ENCODE measurements at regions not wholly inside any gene's neighbourhood (a gene's known extent, or its start where the extent isn't known, plus 50 kb on each side); places are given as distances from the start of the nearest gene placed in this dataset.
A peak's percentile ranks its signal among the peaks of the same experiment; 100 is the strongest.

DNA sequence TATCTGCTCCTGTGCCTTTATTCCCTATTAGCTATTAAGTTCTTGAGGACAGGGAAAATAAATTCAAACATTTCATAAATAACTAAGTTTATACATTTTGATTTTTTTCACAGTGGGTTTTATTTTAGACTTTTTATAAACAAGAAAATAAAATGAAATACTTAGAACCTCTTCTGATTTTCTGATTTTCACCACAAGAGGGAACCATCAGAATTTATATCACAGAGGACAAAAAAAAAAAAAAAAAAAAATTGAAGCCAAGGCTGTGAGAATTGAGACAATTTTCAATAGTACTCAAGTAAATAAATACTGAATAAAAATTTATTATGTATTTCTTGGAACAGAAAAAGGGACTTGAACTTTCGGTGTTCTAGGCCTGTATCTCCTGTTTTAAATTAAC lies 288.1 kb downstream of the SH3BGRL start:
- DNase-seq: peak; percentile 8
- in situ Hi-C loops (cut with HindIII; ENCODE audit: low pct_ligation_motif_present, low pct_unique_long_range_greater_than_20kb, low sequenced_read_pairs): no loop called here

DNA sequence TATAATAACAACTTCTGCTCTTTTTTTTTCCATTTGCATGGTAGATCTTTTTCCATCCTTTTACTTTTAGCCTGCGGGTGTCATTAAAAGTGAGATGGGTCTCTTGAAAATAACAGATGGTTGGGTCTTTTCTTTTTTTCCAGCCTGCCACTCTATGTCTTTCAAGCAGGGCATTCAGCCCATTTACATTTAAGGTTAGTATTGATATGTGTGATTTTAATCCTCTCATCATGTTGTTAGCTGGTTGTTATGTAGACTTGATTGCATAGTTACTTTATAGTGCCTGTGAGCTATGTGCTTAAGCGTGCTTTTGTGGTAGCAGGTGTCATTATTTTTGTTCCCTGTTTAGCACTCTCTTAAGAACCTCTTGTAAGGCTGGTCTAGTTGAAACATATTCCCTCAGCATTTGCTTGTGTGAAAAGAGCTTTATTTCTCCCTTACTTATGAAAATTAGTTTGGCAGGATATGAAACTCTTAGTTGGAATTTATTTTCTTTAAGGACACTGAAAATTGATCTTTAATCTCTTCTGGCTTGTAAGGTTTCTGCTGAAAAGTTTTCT lies 326.1 kb downstream of the SH3BGRL start:
- no peak for DNase-seq
- in situ Hi-C loops (cut with HindIII; ENCODE audit: low pct_ligation_motif_present, low pct_unique_long_range_greater_than_20kb, low sequenced_read_pairs): no loop called here

DNA sequence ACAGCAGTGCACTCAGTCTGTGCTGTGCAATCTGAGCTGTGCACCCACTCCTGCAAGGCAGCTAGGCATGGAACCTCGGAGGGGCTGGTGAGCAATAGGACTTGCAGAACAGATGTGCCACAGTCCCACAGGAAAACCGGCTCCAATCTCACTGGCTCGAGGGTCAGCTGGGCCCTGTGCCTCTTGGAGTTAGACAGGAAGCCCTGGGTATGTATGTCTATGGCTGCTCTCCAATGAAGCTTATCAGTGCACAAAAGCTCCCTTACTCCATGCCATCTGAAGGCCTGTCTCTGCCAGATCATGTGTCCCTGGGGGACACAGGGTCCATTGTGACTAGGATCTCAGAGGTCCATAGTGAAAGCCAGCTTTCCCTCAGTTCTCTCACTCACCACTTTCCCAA lies 335.8 kb downstream of the SH3BGRL start:
- DNase-seq: no peak
- in situ Hi-C loops (cut with HindIII; ENCODE audit: low pct_ligation_motif_present, low pct_unique_long_range_greater_than_20kb, low sequenced_read_pairs): no loop called here

DNA sequence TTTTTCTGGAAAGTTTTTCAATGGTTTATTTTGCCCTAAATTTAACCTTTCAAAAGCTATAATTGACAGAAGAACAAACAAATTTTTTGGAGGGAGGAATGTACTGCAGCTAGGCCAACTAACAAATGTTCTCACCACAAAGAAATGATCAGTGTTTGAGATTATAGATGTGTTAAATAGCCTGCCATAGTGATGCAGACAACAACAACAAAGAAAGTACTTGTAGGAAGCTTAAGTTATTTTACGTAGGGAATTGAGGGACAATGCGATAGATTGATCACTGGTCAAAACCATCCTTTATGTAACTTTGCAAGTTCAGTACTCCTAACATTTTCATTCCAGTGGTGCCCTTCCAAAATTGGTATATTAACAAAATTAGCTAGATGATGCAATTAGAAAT lies 340.4 kb downstream of the SH3BGRL start:
- in situ Hi-C loops (cut with HindIII; ENCODE audit: low pct_ligation_motif_present, low pct_unique_long_range_greater_than_20kb, low sequenced_read_pairs): no loop called here
- no peak for DNase-seq

DNA sequence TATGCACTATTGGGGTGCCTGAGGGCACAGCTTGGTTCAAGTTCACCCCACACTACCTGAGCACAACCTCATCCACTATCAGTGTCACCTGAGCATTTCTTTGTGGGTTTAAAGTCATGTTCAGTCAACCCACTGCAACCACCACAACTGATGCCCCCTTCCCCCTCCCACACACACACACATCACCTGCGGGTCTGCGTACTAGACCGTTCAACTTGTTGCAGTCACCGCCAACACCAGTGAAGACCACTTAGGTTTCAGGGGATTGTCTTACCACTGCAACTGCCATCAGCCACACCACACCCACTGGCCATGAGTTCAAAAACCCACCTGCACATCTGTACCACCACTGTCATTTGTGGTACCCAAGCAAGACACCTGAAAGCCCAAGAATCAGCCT lies 355.0 kb downstream of the SH3BGRL start:
- no peak for DNase-seq
- in situ Hi-C loops (cut with HindIII; ENCODE audit: low pct_ligation_motif_present, low pct_unique_long_range_greater_than_20kb, low sequenced_read_pairs): no loop called here

DNA sequence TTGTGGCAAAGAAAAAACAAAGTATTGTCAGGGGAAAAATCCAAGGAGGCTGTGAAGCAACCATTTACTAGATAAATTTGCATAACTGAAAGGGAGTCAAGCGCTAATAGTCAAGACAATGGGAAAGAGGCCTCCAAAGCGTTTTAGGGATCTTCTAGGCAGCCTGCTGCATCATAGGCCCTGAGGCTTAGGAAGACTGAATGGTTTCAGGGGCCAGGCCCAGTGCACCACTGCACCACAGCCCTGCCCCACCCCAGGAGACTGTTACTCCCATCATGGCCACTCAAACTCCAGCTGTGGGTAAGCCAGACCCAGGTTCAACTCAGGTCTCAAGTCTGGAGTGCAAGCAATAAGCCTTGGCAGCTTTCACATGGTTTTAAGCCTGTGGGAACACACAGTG lies 362.9 kb downstream of the SH3BGRL start:
- in situ Hi-C loops (cut with HindIII; ENCODE audit: low pct_ligation_motif_present, low pct_unique_long_range_greater_than_20kb, low sequenced_read_pairs): no loop called here
- DNase-seq: no peak

DNA sequence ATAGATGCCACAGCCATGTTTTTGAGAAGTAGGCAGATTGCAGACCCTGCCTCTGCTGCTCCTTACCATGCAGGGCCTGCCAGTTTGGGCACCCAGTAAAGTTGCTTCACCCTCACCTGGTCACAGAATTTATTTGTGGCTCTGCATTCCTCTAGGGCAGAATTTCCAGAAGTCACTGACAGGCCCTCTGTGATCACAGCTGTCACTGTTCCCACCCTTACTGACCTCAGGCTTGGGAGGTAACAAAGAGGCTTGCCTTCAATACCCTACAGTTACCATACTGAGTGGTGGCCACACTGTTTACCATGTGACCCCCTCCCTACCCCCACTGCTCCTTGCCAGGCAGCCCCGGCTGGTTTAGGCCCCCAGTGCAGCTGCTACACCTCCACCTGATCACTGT lies 375.1 kb downstream of the SH3BGRL start:
- DNase-seq: no peak
- in situ Hi-C loops (cut with HindIII; ENCODE audit: low pct_ligation_motif_present, low pct_unique_long_range_greater_than_20kb, low sequenced_read_pairs): no loop called here

DNA sequence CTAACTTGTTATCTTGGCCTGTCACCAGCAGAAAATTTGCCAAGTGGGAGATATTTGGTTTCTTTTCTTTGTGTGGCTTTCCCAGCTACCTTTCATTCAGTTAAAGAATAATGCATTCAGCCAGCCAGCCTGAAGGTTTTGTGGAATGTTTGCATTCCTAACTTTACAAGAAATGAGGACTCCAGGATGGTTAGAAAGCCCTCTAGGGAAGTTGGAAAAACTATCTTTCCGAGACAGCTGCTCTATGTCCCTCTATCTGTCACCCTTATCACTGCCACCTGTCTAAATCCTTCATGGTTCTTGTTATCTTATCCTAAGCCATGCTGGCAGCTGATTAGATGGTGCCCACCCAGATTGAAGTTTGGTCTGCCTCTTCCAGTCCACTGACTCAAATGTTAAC lies 384.2 kb downstream of the SH3BGRL start:
- no peak for DNase-seq
- in situ Hi-C loops (cut with HindIII; ENCODE audit: low pct_ligation_motif_present, low pct_unique_long_range_greater_than_20kb, low sequenced_read_pairs): no loop called here

DNA sequence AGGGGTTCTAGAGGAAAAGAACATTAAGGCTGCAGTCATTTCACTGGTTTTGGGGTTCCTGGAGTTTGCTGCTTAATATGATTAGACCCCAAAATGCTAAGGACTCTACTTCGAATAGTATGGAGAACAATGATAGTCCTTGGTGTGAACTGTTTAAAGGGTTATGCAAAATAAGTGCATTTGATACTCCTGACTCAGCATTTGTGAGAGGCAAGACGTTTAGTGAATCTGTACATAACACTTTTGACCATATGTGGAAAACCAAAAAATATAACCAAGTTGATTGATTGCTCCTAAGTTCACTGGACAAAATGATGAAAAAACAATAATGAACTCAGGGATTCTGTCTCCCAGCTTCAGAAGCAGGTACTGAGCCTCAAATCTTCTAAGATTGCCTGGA lies 414.1 kb downstream of the SH3BGRL start:
- no peak for DNase-seq
- in situ Hi-C loops (cut with HindIII; ENCODE audit: low pct_ligation_motif_present, low pct_unique_long_range_greater_than_20kb, low sequenced_read_pairs): no loop called here

DNA sequence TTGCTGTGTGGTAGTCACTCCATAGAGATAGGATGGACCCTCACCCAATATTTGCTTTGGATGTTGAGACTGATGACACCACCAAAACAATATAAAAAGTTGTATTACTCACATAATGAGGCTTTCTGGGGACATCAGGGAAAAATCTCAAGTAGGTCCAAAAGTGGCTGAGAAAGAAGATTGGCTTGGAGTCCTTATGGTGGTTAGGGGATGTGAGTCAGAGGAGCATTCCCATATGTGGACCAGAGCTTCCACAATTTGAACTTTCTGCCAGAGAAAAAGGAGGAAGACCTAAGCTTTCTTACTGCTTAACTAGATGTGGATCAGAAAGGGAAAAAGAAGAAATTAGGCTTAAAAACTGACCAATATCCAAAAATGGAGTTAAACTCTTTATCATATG lies 460.5 kb downstream of the SH3BGRL start:
- DNase-seq: no peak
- in situ Hi-C loops (cut with HindIII; ENCODE audit: low pct_ligation_motif_present, low pct_unique_long_range_greater_than_20kb, low sequenced_read_pairs): no loop called here

DNA sequence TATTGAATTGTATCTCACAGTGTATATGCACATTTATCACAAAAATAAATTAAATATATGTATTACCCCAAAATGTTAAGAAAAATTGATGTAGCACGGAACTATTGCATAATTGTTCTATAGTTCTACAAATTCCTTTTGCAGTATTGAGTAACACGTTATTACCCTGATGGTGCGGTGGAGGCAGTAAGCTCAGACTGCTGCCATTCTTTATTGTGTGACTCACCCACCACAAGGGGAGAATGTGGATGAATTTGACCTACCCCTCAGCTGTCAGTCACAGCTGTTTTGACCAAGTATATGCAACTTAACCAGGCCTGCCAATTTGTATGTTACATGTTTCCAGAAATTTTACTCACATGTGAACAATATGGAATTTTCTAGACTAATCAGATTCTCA lies 506.6 kb downstream of the SH3BGRL start:
- no peak for DNase-seq
- in situ Hi-C loops (cut with HindIII; ENCODE audit: low pct_ligation_motif_present, low pct_unique_long_range_greater_than_20kb, low sequenced_read_pairs): no loop called here

DNA sequence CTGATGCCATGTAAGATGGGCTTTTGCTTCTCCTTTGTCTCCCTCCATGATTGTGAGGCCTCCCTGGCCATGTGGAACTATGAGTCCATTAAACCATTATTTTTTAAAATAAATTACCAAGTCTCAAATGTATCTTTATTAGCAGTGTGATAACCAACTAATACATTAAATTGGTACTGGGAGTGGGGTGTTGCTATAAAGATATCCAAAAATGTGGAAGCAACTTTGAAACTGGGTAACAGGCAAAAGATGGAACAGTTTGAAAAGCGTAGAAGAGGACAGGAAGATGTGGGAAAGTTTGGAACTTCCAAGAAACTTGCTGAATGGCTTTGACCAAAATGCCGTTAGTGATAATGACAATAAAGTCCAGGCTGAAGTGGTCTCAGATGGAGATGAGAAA lies 526.7 kb downstream of the SH3BGRL start:
- in situ Hi-C loops (cut with HindIII; ENCODE audit: low pct_ligation_motif_present, low pct_unique_long_range_greater_than_20kb, low sequenced_read_pairs): no loop called here
- no peak for DNase-seq

DNA sequence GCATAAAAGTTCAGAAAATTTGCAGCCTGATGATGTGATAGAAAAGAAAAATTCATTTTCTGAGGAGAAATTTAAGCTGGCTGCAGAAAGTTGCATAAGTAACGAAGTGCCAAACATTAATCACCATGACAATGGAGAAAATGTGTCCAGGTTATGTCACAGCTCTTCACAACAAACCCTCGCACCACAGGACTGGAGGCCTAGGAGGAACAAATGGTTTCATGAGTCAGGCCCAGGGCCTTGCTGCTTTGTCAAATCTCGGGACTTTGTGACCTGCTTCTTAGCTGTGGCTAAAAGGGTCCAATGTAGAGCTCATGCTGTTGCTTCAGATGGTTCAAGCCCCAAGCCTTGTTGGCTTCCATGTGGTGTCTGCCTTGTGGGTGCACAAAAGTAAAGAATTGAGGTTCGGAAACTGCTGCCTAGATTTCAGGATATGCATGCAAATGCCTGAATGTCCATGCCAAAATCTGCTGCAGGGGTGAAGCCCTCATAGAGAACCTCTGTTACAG lies 527.4 kb downstream of the SH3BGRL start:
- in situ Hi-C loops (cut with HindIII; ENCODE audit: low pct_ligation_motif_present, low pct_unique_long_range_greater_than_20kb, low sequenced_read_pairs): no loop called here

DNA sequence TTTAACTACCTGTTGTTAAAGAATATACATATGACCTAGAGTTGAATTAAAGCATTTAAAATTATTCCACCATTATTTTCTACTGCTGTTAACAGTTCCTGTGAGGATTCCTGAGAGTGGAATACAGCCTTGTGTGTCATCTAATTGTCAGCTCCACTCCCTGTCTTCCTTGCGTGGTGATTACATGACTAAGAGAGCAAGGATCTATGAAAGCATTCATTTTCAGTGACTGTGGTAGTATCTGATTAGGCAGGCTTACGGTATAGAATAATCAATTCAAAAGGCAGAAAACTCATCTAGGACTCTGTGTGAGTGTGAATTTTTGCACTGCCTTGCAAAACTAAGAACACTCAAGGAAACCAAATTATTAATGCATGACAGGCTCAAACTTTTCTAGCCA lies 577.8 kb downstream of the SH3BGRL start:
- DNase-seq: no peak
- in situ Hi-C loops (cut with HindIII; ENCODE audit: low pct_ligation_motif_present, low pct_unique_long_range_greater_than_20kb, low sequenced_read_pairs): no loop called here

More for the DNA sequence above, 527.4 kb downstream of the SH3BGRL start:
- no peak for DNase-seq

DNA sequence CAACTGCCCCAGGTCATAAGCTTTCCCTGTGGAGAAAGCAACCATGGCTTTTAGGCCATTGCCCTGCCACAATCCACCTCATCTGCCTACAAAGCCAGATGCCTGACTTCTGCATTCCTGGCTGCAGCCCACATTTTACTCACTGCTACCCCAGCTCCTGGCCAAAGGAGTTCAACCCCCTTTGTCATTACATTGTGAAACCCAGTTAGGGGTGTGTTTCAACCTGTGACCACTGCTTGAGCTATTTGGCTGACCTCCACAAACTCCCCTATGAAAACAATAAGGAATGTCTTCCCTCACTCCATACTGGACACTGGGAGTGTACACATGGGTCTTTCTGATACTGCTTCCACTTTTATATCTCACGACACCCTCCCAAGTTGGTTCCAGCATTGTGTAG lies 589.2 kb downstream of the SH3BGRL start:
- no peak for DNase-seq
- in situ Hi-C loops (cut with HindIII; ENCODE audit: low pct_ligation_motif_present, low pct_unique_long_range_greater_than_20kb, low sequenced_read_pairs): no loop called here
